Adrenal gland (tissue), 9 donors: ENCODE measurements at regions not wholly inside any gene's neighbourhood (a gene's known extent, or its start where the extent isn't known, plus 50 kb on each side); places are given as distances from the start of the nearest gene placed in this dataset.

Source experiments
- DNase-seq, 7 donors: peaks; one replicate each; pipeline ENCODE4 v3.0.0-alpha.2; 2019 to 2020
- H3K27ac ChIP-seq, 5 donors: fragments of 200-600 bp; sonication (generic) in 4 of 5; 1 replicate in 3 of 5; 2 replicates in 2 of 5; pipeline versions ENCODE4 v1.5.1 to v1.8.0; 2016 to 2020; ENCODE audit warnings: mild to moderate bottlenecking in 1 of 5
- H3K27me3 ChIP-seq: fragments of 200-600 bp; 2 replicates; pipeline ENCODE4 v1.8.0; 2021
- H3K36me3 ChIP-seq, 2 donors: fragments of 200-600 bp; replicated peaks in 1 of 2; 1 replicate in 1 of 2; 2 replicates in 1 of 2; pipeline versions ENCODE4 v1.5.1 to v1.8.0; 2018 to 2022
- H3K4me1 ChIP-seq, 2 donors: fragments of 200-600 bp; replicated peaks in 1 of 2; 1 replicate in 1 of 2; 2 replicates in 1 of 2; pipeline versions ENCODE4 v1.5.1 to v1.8.0; 2018 to 2021
- H3K4me3 ChIP-seq, 4 donors: fragments of 200-600 bp; sonication (generic) in 3 of 4; one replicate each; pipeline ENCODE4 v1.5.1; 2016 to 2018
- H3K9me3 ChIP-seq, 3 donors: fragments of 200-600 bp; sonication (generic) in 1 of 3; replicated peaks in 1 of 3; 1 replicate in 2 of 3; 2 replicates in 1 of 3; pipeline versions ENCODE4 v1.5.1 to v1.8.0; 2016 to 2021
- POLR2A ChIP-seq, 2 donors: fragments of 450-650 bp; IDR thresholded peaks; one replicate each; pipeline ENCODE4 v1.6.1; 2017; ENCODE audit warnings: antibody characterized with exemption in 2 of 2, mild to moderate bottlenecking in 2 of 2, moderate library complexity in 1 of 2
- WGBS, 4 donors: extraction: QIAGEN DNeasy Blood & Tissue Kit in 2 of 4; methylation state at CpG; one replicate each; pipeline versions ENCODE4 v1.1.5 to v1.1.7; 2013 to 2017; 5-methylcytosine and 5-hydroxymethylcytosine counted together
- intact Hi-C, 2 donors: fragments of 100-400 bp; cut with DNase I; formaldehyde crosslinking; loops; one replicate each; pipeline versions ENCODE4 v1.14.1 to v1.15.0; 2022 to 2023
- TF ChIP-seq, protein P1 (sequence below), 6 experiments: fragments of 450-650 bp in 4 of 6; fragments of 200-600 bp in 2 of 6; sonication (generic) in 1 of 6; IDR thresholded peaks; 1 replicate in 5 of 6; 2 replicates in 1 of 6; pipeline versions ENCODE4 v1.5.1 to v1.8.0; 2016 to 2021; ENCODE audit warnings: antibody characterized with exemption in 6 of 6, mild to moderate bottlenecking in 2 of 6, moderate library complexity in 1 of 6
- donor health status: healthy with polysubstance abuse.
- donor health status: Bipolar disorder and iron deficiency.
- donor health status: DM: yes; HTN: yes; CAD: no.
- donor health status: DM: no; HTN: no; CAD: no.
- donor health status: DM: no; HTN: no; CAD: no.

DNA sequence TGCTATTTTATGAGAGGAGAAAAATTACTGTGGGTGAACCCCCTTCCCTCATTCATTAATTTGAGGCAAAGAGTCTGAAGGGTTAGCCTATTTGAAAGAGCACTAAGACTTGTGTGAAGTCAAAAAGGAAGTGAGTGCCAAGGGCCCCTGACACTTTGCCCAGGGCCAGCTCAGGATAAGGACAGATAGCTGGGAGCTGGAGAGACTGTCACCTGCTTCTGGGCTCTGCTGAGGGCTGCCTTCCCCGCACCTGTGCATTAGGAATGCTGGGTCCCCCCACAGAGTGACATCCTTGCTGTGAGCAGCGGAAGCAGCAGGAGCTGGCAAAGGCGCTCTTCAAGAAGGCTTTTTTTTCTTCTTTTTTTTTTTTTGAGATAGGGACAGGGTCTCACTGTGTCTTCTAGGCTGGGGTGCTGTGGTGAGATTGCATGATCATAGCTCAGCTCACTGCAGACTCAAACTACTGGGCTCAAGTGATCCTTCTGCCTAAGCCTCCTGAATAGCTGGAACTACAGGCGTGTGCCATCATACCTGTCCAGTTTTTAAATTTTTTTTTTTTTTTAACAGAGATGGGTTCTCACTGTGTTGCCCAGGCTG is 148.3 kb downstream of the AQP4 start:
- no peak overlapping the region for H3K4me3 ChIP-seq
- H3K4me1 ChIP-seq, result no peaks in the 10 kb centered on the region
- H3K9me3 ChIP-seq, result no peaks in the 10 kb centered on the region
- no peak for TF ChIP-seq POLR2A (IDR thresholded peaks at IDR 0.05)
- TF ChIP-seq, protein P1, sequence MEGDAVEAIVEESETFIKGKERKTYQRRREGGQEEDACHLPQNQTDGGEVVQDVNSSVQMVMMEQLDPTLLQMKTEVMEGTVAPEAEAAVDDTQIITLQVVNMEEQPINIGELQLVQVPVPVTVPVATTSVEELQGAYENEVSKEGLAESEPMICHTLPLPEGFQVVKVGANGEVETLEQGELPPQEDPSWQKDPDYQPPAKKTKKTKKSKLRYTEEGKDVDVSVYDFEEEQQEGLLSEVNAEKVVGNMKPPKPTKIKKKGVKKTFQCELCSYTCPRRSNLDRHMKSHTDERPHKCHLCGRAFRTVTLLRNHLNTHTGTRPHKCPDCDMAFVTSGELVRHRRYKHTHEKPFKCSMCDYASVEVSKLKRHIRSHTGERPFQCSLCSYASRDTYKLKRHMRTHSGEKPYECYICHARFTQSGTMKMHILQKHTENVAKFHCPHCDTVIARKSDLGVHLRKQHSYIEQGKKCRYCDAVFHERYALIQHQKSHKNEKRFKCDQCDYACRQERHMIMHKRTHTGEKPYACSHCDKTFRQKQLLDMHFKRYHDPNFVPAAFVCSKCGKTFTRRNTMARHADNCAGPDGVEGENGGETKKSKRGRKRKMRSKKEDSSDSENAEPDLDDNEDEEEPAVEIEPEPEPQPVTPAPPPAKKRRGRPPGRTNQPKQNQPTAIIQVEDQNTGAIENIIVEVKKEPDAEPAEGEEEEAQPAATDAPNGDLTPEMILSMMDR (IDR thresholded peaks at IDR 0.05), result no peak
- H3K36me3 ChIP-seq, result no peaks in the 10 kb centered on the region
- H3K27me3 ChIP-seq, result no peaks in the 10 kb centered on the region
- 79 to 90% (median 84%) methylated on average over 4 of the region's 4 CpGs for WGBS, 4 donors
- no peak overlapping the region for H3K27ac ChIP-seq
- DNase-seq, result no peak
- intact Hi-C loops, result no loop called here

DNA sequence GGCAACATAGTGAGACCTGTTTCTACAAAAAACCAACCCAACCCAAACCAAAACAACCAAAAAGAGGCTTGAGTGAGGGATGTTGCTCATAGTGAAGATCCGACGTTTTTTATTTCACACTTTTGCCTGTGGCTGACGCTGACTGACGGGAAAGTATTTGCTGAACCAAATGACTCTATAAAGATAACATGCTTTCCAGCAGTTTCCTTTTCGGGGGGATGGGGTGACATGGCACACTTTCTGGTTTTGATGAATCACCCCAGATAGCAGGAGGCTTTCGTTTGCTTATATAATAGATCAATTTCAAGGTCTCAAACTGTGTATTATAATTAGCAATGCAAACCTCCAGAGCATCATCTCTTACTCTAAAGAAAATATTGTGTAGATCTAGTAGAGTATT is 150.8 kb downstream of the AQP4 start:
- TF ChIP-seq, protein P1 (IDR thresholded peaks at IDR 0.05), result no peak
- TF ChIP-seq POLR2A (IDR thresholded peaks at IDR 0.05), result no peak
- no peaks in the 10 kb centered on the region for H3K27me3 ChIP-seq
- H3K4me1 ChIP-seq, result no peaks in the 10 kb centered on the region
- peak in 1 of 7 donors; percentile 34 for DNase-seq
- peaks cover 0 to 6% (median 0%) of the 10 kb centered on the region in 3 donors for H3K9me3 ChIP-seq
- H3K36me3 ChIP-seq, result no peaks in the 10 kb centered on the region
- H3K4me3 ChIP-seq, result no peak overlapping the region
- intact Hi-C loops, result no loop called here
- no peak overlapping the region for H3K27ac ChIP-seq
- 31 to 40% (median 33%) methylated on average over 6 of the region's 6 CpGs for WGBS, 4 donors

GRCh38 chr18:26711756-26712155 is 153.8 kb downstream of the AQP4 start:
- 50 to 58% (median 54%) methylated on average over 3 of the region's 3 CpGs for WGBS, 4 donors
- H3K36me3 ChIP-seq, result no peaks in the 10 kb centered on the region
- TF ChIP-seq, protein P1 (IDR thresholded peaks at IDR 0.05), result no peak
- TF ChIP-seq POLR2A (IDR thresholded peaks at IDR 0.05), result no peak
- intact Hi-C loops, result no loop called here
- no peaks in the 10 kb centered on the region for H3K4me1 ChIP-seq
- no peak overlapping the region for H3K27ac ChIP-seq
- peaks cover 0 to 6% (median 0%) of the 10 kb centered on the region in 3 donors for H3K9me3 ChIP-seq
- no peak for DNase-seq
- no peak overlapping the region for H3K4me3 ChIP-seq
- no peaks in the 10 kb centered on the region for H3K27me3 ChIP-seq

- Histone ChIP-seq H3K9me3 (peaks cover 0 to 6% (median 0%) of the 10 kb centered on the region in 3 donors), H3K4me3 (no peak overlapping the region), H3K36me3 (no peaks in the 10 kb centered on the region), H3K27me3 (no peaks in the 10 kb centered on the region), H3K4me1 (no peaks in the 10 kb centered on the region), H3K27ac (no peak overlapping the region)
- DNase-seq, result no peak
- intact Hi-C loops, result no loop called here
- 62 to 76% (median 65%) methylated on average over 4 of the region's 4 CpGs for WGBS, 4 donors
- TF ChIP-seq, protein P1 (IDR thresholded peaks at IDR 0.05), result no peak
- TF ChIP-seq POLR2A (IDR thresholded peaks at IDR 0.05), result no peak
Observed at GRCh38 chr18:26710470-26711096, 154.9 kb downstream of the AQP4 start.
